Osteocyte (in vitro differentiated cells): ENCODE measurements at regions not wholly inside any gene's neighbourhood (a gene's known extent, or its start where the extent isn't known, plus 50 kb on each side); places are given as distances from the start of the nearest gene placed in this dataset.

ENCODE experiments used
- DNase-seq: peaks from one replicate; pipeline ENCODE4 v3.0.0; 2021; ENCODE audit warnings: mixed read lengths; ENCODE audit not compliant: unreplicated experiment; ENCODE audit errors: extremely low spot score
- H3K27ac Mint-ChIP-seq: one replicate; pipeline ENCODE4 v1.8.0; 2021; ENCODE audit warnings: mild to moderate bottlenecking, mixed read lengths; ENCODE audit not compliant: unreplicated experiment
- H3K27me3 Mint-ChIP-seq: one replicate; pipeline ENCODE4 v1.8.0; 2021; ENCODE audit warnings: mixed read lengths; ENCODE audit not compliant: unreplicated experiment
- H3K36me3 Mint-ChIP-seq: one replicate; pipeline ENCODE4 v1.8.0; 2021; ENCODE audit warnings: mixed read lengths; ENCODE audit not compliant: unreplicated experiment
- H3K4me1 Mint-ChIP-seq: one replicate; pipeline ENCODE4 v1.8.0; 2021; ENCODE audit warnings: mixed read lengths; ENCODE audit not compliant: unreplicated experiment
- H3K4me3 Mint-ChIP-seq: one replicate; pipeline ENCODE4 v1.8.0; 2021; ENCODE audit warnings: mild to moderate bottlenecking, moderate library complexity, mixed read lengths; ENCODE audit not compliant: unreplicated experiment
- H3K9me3 Mint-ChIP-seq: one replicate; pipeline ENCODE4 v1.8.0; 2021; ENCODE audit warnings: mixed read lengths; ENCODE audit not compliant: unreplicated experiment
- TF ChIP-seq, protein P1 (sequence below): fragments of 200-600 bp; sonication (generic); IDR thresholded peaks from 2 replicates; pipeline ENCODE4 v1.5.0; 2021; ENCODE audit warnings: antibody characterized with exemption, mild to moderate bottlenecking, moderate library complexity

DNA sequence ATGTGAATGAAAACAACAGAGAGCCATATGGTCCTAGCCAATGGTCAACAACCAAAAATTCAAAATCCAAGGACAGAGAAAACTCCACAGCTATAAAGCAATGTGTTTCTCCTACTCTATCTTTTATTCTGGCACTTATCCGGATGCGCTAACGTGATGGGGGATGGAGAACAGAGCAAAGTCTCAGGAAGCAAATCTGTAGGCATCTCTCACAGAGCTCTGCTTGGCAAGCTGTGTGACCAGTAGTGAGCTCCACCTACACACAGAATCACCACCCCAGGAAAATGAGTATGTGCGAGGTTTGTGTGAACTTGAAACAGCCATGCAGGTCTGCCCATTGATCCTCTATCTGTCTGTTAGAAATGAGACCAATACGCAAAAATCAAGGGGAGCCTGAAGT is 584.3 kb downstream of the BCL11A start:
- H3K4me3 Mint-ChIP-seq = no peak overlapping the region
- H3K36me3 Mint-ChIP-seq = no peaks in the 10 kb centered on the region
- H3K27me3 Mint-ChIP-seq = no peaks in the 10 kb centered on the region
- TF ChIP-seq, protein P1, sequence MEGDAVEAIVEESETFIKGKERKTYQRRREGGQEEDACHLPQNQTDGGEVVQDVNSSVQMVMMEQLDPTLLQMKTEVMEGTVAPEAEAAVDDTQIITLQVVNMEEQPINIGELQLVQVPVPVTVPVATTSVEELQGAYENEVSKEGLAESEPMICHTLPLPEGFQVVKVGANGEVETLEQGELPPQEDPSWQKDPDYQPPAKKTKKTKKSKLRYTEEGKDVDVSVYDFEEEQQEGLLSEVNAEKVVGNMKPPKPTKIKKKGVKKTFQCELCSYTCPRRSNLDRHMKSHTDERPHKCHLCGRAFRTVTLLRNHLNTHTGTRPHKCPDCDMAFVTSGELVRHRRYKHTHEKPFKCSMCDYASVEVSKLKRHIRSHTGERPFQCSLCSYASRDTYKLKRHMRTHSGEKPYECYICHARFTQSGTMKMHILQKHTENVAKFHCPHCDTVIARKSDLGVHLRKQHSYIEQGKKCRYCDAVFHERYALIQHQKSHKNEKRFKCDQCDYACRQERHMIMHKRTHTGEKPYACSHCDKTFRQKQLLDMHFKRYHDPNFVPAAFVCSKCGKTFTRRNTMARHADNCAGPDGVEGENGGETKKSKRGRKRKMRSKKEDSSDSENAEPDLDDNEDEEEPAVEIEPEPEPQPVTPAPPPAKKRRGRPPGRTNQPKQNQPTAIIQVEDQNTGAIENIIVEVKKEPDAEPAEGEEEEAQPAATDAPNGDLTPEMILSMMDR = no peak
- H3K9me3 Mint-ChIP-seq = no peaks in the 10 kb centered on the region
- H3K4me1 Mint-ChIP-seq = no peaks in the 10 kb centered on the region
- no peak for DNase-seq
- H3K27ac Mint-ChIP-seq = no peak overlapping the region

DNA sequence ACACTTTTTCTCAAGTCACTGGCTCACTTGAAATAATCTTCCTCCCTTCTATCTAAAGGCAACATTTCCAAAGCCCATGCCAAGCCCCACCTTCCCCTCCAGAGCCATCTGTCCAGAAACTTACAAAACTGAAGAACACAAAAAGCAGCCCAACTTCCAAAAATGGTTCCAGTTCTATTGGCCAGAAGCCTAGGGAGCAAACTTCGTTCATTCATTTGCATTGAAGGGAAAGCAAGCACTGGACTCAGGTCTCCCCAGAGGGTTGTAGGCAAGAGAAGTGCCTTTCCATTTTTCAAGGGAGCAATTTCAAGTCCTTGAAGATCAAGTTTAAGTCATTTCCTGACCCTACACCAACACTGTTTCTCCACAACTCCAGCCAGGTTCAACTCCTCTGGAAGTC is 585.0 kb downstream of the BCL11A start:
- TF ChIP-seq, protein P1 = no peak
- H3K9me3 Mint-ChIP-seq = no peaks in the 10 kb centered on the region
- no peaks in the 10 kb centered on the region for H3K27me3 Mint-ChIP-seq

DNA sequence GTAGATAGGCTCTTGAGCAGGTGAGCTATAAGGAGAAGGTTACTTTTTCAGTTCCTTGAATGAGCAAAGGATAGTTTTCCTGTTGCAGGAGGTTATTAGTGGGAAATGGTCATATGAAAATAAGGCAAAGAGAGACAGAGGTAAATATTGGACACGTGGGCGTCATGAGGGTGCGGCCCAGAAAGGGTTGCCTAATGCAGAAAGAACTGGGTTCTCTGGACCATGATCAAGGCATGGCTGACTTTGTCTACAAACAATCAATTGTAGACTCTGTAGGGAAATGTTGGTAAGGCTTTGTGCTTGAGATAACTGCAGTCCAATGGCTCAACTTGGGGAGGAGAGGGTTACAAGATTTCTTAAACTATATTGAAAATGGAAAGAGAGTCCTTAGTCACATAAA is 585.8 kb downstream of the BCL11A start:
- Mint-ChIP-seq H3K4me1 (no peaks in the 10 kb centered on the region), H3K27me3 (no peaks in the 10 kb centered on the region), H3K36me3 (no peaks in the 10 kb centered on the region), H3K4me3 (no peak overlapping the region), H3K9me3 (no peaks in the 10 kb centered on the region), H3K27ac (no peak overlapping the region)
- TF ChIP-seq, protein P1 = no peak
- no peak for DNase-seq

More for the DNA sequence above, 585.0 kb downstream of the BCL11A start:
- no peak overlapping the region for H3K27ac Mint-ChIP-seq
- H3K36me3 Mint-ChIP-seq = no peaks in the 10 kb centered on the region
- H3K4me1 Mint-ChIP-seq = no peaks in the 10 kb centered on the region
- DNase-seq = no peak
- H3K4me3 Mint-ChIP-seq = no peak overlapping the region

DNA sequence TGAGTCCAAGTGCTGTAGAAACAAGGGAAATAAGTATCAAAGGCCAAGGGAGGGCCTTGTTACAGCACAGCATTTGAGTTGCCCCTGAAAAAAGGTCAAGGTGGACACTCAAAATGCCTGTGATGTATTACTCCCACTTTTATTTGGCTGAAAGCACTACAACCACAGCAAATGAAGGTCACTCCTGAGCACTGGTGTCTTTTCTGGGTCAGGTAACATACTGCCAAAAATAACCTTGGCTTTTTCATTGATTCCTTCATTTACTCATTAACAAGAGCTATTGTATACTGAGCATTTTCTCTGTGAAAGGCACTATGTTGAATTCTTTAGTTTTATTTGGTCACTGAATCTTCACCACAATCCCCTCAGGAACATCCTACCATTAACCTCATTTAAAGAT is 590.3 kb downstream of the BCL11A start:
- no peak overlapping the region for H3K4me3 Mint-ChIP-seq
- H3K27me3 Mint-ChIP-seq = no peaks in the 10 kb centered on the region
- DNase-seq = no peak
- H3K27ac Mint-ChIP-seq = no peak overlapping the region
- TF ChIP-seq, protein P1 = no peak
- no peaks in the 10 kb centered on the region for H3K9me3 Mint-ChIP-seq
- no peaks in the 10 kb centered on the region for H3K4me1 Mint-ChIP-seq
- no peaks in the 10 kb centered on the region for H3K36me3 Mint-ChIP-seq

DNA sequence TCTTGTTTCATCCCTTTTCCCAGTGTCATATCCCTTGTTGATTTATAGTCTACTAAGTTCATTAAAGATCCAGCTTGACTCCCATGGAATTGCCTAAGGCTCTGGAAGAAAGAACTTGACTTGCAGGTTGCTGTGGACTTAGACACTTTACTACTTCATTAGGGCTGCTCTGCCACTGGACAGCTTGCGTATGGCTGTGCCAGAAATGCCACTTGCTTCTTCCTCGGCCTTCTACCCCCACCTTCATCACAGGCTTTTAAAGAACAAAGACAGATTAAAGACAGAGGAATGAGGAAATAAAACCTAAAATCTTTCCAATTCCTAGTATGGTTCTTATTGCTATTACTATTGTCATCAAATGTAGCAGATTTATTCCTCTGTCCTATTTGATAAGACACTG is 591.7 kb downstream of the BCL11A start:
- Mint-ChIP-seq H3K36me3 (no peaks in the 10 kb centered on the region), H3K27me3 (no peaks in the 10 kb centered on the region), H3K27ac (no peak overlapping the region), H3K4me3 (no peak overlapping the region), H3K9me3 (no peaks in the 10 kb centered on the region), H3K4me1 (no peaks in the 10 kb centered on the region)
- TF ChIP-seq, protein P1 = no peak
- DNase-seq = no peak
